ENCODE measurements at regions not wholly inside any gene's neighbourhood (a gene's known extent, or its start where the extent isn't known, plus 50 kb on each side); places are given as distances from the start of the nearest gene placed in this dataset.

GRCh38 chr7:156504687-156505545, 135.7 kb upstream of the RNF32 start (continued):
- TF ChIP-seq FOXA1 (IDR thresholded peaks at IDR 0.05) (no peak), FOXA1 (CRISPR knock-in tag; IDR thresholded peaks at IDR 0.05) (peak; percentile 32; the same call in 1 of the 2 replicates), ZNF33B (CRISPR knock-in tag; IDR thresholded peaks at IDR 0.05) (no peak), HDAC1 (CRISPR knock-in tag; IDR thresholded peaks at IDR 0.05) (no peak), ZMYM4 (CRISPR knock-in tag; IDR thresholded peaks at IDR 0.05) (peak; percentile 21; the same call in 1 of the 2 replicates), ZNF564 (CRISPR knock-in tag; IDR thresholded peaks at IDR 0.05) (0 out of 2 replicates have a peak, but pooled peaks have one; percentile 28), TGIF2 (CRISPR knock-in tag; IDR thresholded peaks at IDR 0.05) (0 out of 2 replicates have a peak, but pooled peaks have one; percentile 24), MIXL1 (CRISPR knock-in tag; IDR thresholded peaks at IDR 0.05) (no peak), FOXM1 (CRISPR knock-in tag; IDR thresholded peaks at IDR 0.05) (no peak), NR2F6 (IDR thresholded peaks at IDR 0.05) (no peak), NR2F6 (CRISPR knock-in tag; IDR thresholded peaks at IDR 0.05) (peak; percentile 63), ZNF343 (CRISPR knock-in tag; IDR thresholded peaks at IDR 0.05) (no peak), ARID5B (CRISPR knock-in tag; IDR thresholded peaks at IDR 0.05) (peak; percentile 39; the same call in 1 of the 2 replicates), ZNF205 (CRISPR knock-in tag; IDR thresholded peaks at IDR 0.05) (no peak), RXRB (CRISPR knock-in tag; IDR thresholded peaks at IDR 0.05; ENCODE audit: borderline replicate concordance) (peak; percentile 23; the same call in 1 of the 2 replicates), ELF3 (CRISPR knock-in tag; IDR thresholded peaks at IDR 0.05) (0 out of 2 replicates have a peak, but pooled peaks have one; percentile 19), RXRA (CRISPR knock-in tag; IDR thresholded peaks at IDR 0.05) (peak; percentile 76), MED13 (CRISPR knock-in tag; IDR thresholded peaks at IDR 0.05) (no peak), ZNF296 (CRISPR knock-in tag; conservative IDR thresholded peaks at IDR 0.05) (peak; percentile 63; the same call in 1 of the 2 replicates), SALL1 (CRISPR knock-in tag; IDR thresholded peaks at IDR 0.05) (0 out of 2 replicates have a peak, but pooled peaks have one; percentile 13), BCL6 (CRISPR knock-in tag; IDR thresholded peaks at IDR 0.05) (0 out of 2 replicates have a peak, but pooled peaks have one; percentile 10)
- TF ChIP-seq, protein P1, sequence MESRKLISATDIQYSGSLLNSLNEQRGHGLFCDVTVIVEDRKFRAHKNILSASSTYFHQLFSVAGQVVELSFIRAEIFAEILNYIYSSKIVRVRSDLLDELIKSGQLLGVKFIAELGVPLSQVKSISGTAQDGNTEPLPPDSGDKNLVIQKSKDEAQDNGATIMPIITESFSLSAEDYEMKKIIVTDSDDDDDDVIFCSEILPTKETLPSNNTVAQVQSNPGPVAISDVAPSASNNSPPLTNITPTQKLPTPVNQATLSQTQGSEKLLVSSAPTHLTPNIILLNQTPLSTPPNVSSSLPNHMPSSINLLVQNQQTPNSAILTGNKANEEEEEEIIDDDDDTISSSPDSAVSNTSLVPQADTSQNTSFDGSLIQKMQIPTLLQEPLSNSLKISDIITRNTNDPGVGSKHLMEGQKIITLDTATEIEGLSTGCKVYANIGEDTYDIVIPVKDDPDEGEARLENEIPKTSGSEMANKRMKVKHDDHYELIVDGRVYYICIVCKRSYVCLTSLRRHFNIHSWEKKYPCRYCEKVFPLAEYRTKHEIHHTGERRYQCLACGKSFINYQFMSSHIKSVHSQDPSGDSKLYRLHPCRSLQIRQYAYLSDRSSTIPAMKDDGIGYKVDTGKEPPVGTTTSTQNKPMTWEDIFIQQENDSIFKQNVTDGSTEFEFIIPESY (CRISPR knock-in tag; IDR thresholded peaks at IDR 0.05): peak; percentile 99

Data from HepG2 (cell line).